ENCODE measurements at regions not wholly inside any gene's neighbourhood (a gene's known extent, or its start where the extent isn't known, plus 50 kb on each side); places are given as distances from the start of the nearest gene placed in this dataset.

GRCh38 chr4:63232058-63232457 lies 1177.2 kb downstream of the TECRL start:
- Histone ChIP-seq H3K27ac (no peak overlapping the region), H3K4me1 (no peaks in the 10 kb centered on the region), H3K4me3 (no peak overlapping the region), H3K9me3 (no peaks in the 10 kb centered on the region), H3K27me3 (no peaks in the 10 kb centered on the region), H3K36me3 (no peaks in the 10 kb centered on the region)
- TF ChIP-seq EP300 (IDR thresholded peaks at IDR 0.05) = no peak
- no peak for TF ChIP-seq CTCF (IDR thresholded peaks at IDR 0.05)
- no peak for TF ChIP-seq POLR2AphosphoS5 (IDR thresholded peaks at IDR 0.05)
- no peak for TF ChIP-seq POLR2A (IDR thresholded peaks at IDR 0.05)
- WGBS = 69% methylated on average over 1 of the region's 1 CpG
- no peak for DNase-seq (ENCODE audit: low spot score in 2 of 2)

GRCh38 chr4:63226229-63226628 lies 1183.0 kb downstream of the TECRL start:
- Histone ChIP-seq H3K27me3 (no peaks in the 10 kb centered on the region), H3K27ac (no peak overlapping the region), H3K4me1 (no peaks in the 10 kb centered on the region), H3K36me3 (no peaks in the 10 kb centered on the region), H3K9me3 (peaks cover 4% of the 10 kb centered on the region), H3K4me3 (no peak overlapping the region)
- DNase-seq (ENCODE audit: low spot score in 2 of 2) = no peak
- 83% methylated on average over 1 of the region's 1 CpG for WGBS
- TF ChIP-seq POLR2AphosphoS5 (IDR thresholded peaks at IDR 0.05) (no peak), POLR2A (IDR thresholded peaks at IDR 0.05) (no peak), CTCF (IDR thresholded peaks at IDR 0.05) (no peak), EP300 (IDR thresholded peaks at IDR 0.05) (no peak)

GRCh38 chr4:63222466-63222865 lies 1186.8 kb downstream of the TECRL start:
- 87% methylated on average over 3 of the region's 3 CpGs for WGBS
- Histone ChIP-seq H3K9me3 (peaks cover 4% of the 10 kb centered on the region), H3K4me1 (no peaks in the 10 kb centered on the region), H3K4me3 (no peak overlapping the region), H3K27me3 (no peaks in the 10 kb centered on the region), H3K27ac (no peak overlapping the region), H3K36me3 (no peaks in the 10 kb centered on the region)
- no peak for TF ChIP-seq CTCF (IDR thresholded peaks at IDR 0.05)
- no peak for TF ChIP-seq POLR2A (IDR thresholded peaks at IDR 0.05)
- no peak for TF ChIP-seq EP300 (IDR thresholded peaks at IDR 0.05)
- TF ChIP-seq POLR2AphosphoS5 (IDR thresholded peaks at IDR 0.05) = no peak
- DNase-seq (ENCODE audit: low spot score in 2 of 2) = no peak

- 86% methylated on average over 1 of the region's 1 CpG for WGBS
- Histone ChIP-seq H3K4me1 (no peaks in the 10 kb centered on the region), H3K4me3 (no peak overlapping the region), H3K9me3 (peaks cover 4% of the 10 kb centered on the region), H3K36me3 (no peaks in the 10 kb centered on the region), H3K27me3 (no peaks in the 10 kb centered on the region), H3K27ac (no peak overlapping the region)
- no peak for DNase-seq (ENCODE audit: low spot score in 2 of 2)
- TF ChIP-seq POLR2A (IDR thresholded peaks at IDR 0.05) = no peak
- no peak for TF ChIP-seq CTCF (IDR thresholded peaks at IDR 0.05)
- no peak for TF ChIP-seq POLR2AphosphoS5 (IDR thresholded peaks at IDR 0.05)
- no peak for TF ChIP-seq EP300 (IDR thresholded peaks at IDR 0.05)
Measured at GRCh38 chr4:63221477-63221876, 1187.8 kb downstream of the TECRL start.

- no peaks in the 10 kb centered on the region for H3K27me3 ChIP-seq
- DNase-seq (ENCODE audit: low spot score in 2 of 2) = no peak
- TF ChIP-seq POLR2AphosphoS5 (IDR thresholded peaks at IDR 0.05) (no peak), CTCF (IDR thresholded peaks at IDR 0.05) (no peak), EP300 (IDR thresholded peaks at IDR 0.05) (no peak), POLR2A (IDR thresholded peaks at IDR 0.05) (no peak)
- 70% methylated on average over 7 of the region's 7 CpGs for WGBS
- peaks cover 7% of the 10 kb centered on the region for H3K9me3 ChIP-seq
- no peaks in the 10 kb centered on the region for H3K4me1 ChIP-seq
- no peak overlapping the region for H3K27ac ChIP-seq
- H3K4me3 ChIP-seq = no peak overlapping the region
- no peaks in the 10 kb centered on the region for H3K36me3 ChIP-seq
Measured at GRCh38 chr4:63218856-63219255, 1190.4 kb downstream of the TECRL start.
